Left ventricle myocardium superior (tissue), 1 donor: ENCODE measurements at regions not wholly inside any gene's neighbourhood (a gene's known extent, or its start where the extent isn't known, plus 50 kb on each side); places are given as distances from the start of the nearest gene placed in this dataset.

Source experiments
- ATAC-seq: fragments of 200-7000 bp; cut with Tn5 transposase; one replicate; pipeline ENCODE4 v1.9.1; 2020; ENCODE audit warnings: mild to moderate bottlenecking, moderate library complexity
- DNase-seq: peaks from one replicate; pipeline ENCODE4 v3.0.0-alpha.2; 2020
- intact Hi-C: fragments of 100-400 bp; cut with micrococcal nuclease; formaldehyde crosslinking; loops from one replicate; pipeline ENCODE4 v1.11.0; 2022
- donor health status: DM: no; HTN: yes; CAD: no; lungs with severe emphysema.

GRCh38 chr11:110786226-110786902 is 74.1 kb upstream of the ARHGAP20 start:
- intact Hi-C loops, result no loop called here
- DNase-seq (no peak), ATAC-seq (no peak)

- intact Hi-C loops, result no loop called here
- DNase-seq, result no peak
Measured at GRCh38 chr11:110785398-110785797, 73.2 kb upstream of the ARHGAP20 start.

GRCh38 chr11:110782616-110783015 is 70.4 kb upstream of the ARHGAP20 start:
- DNase-seq, result no peak
- intact Hi-C loops, result no loop called here
- no peak for ATAC-seq

More at GRCh38 chr11:110785398-110785797, 73.2 kb upstream of the ARHGAP20 start:
- ATAC-seq, result no peak

- DNase-seq (no peak), ATAC-seq (no peak)
- intact Hi-C loops, result no loop called here
Measured at GRCh38 chr11:110779108-110779507, 66.9 kb upstream of the ARHGAP20 start.

GRCh38 chr11:110778343-110778742 is 66.1 kb upstream of the ARHGAP20 start:
- no peak for DNase-seq
- intact Hi-C loops, result no loop called here
- ATAC-seq, result no peak

- ATAC-seq, result no peak
- DNase-seq, result no peak
- intact Hi-C loops, result no loop called here
Measured at GRCh38 chr11:110777775-110778174, 65.5 kb upstream of the ARHGAP20 start.

- no peak for DNase-seq
- ATAC-seq, result no peak
- intact Hi-C loops, result no loop called here
Measured at GRCh38 chr11:110776081-110776480, 63.8 kb upstream of the ARHGAP20 start.

GRCh38 chr11:110774138-110775014 is 62.1 kb upstream of the ARHGAP20 start:
- intact Hi-C loops, result no loop called here
- DNase-seq, result no peak
- ATAC-seq, result no peak

GRCh38 chr11:110773442-110773841 is 61.2 kb upstream of the ARHGAP20 start:
- intact Hi-C loops, result no loop called here
- ATAC-seq, result no peak
- DNase-seq, result no peak

- DNase-seq, result no peak
- intact Hi-C loops, result no loop called here
- no peak for ATAC-seq
Measured at GRCh38 chr11:110772863-110773262, 60.6 kb upstream of the ARHGAP20 start.

GRCh38 chr11:110766316-110766715 is 54.1 kb upstream of the ARHGAP20 start:
- intact Hi-C loops, result no loop called here
- no peak for ATAC-seq
- no peak for DNase-seq

GRCh38 chr11:110764485-110764884 is 52.2 kb upstream of the ARHGAP20 start:
- no peak for DNase-seq
- intact Hi-C loops, result no loop called here
- no peak for ATAC-seq

- DNase-seq (no peak), ATAC-seq (no peak)
- intact Hi-C loops, result no loop called here
Measured at GRCh38 chr11:110763249-110764011, 51.2 kb upstream of the ARHGAP20 start.

- ATAC-seq (no peak), DNase-seq (no peak)
- intact Hi-C loops, result no loop called here
Measured at GRCh38 chr11:110762590-110762989, 50.4 kb upstream of the ARHGAP20 start.
